ENCODE measurements at regions not wholly inside any gene's neighbourhood (a gene's known extent, or its start where the extent isn't known, plus 50 kb on each side); places are given as distances from the start of the nearest gene placed in this dataset.

DNA sequence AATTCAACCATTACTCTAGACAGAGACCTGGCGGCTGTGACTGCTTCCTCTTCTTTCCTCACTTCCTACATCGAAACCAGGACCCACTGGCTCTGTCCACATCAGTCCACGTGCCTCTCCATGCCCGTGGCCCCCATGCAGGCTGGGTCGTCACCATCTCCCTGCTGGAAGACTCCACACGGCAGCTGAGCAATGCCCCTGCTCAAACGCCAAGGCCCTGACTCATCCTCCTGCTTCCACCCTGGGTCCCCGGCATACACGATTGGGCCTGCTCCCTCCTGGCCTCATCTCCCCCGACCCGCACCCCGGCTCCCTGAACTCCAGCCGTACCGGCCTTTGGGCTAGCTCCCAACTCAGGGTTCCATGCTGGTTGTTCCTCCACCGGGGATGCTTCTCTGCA is 67.2 kb upstream of the IER5L start:
- no peak for DNase-seq

DNA sequence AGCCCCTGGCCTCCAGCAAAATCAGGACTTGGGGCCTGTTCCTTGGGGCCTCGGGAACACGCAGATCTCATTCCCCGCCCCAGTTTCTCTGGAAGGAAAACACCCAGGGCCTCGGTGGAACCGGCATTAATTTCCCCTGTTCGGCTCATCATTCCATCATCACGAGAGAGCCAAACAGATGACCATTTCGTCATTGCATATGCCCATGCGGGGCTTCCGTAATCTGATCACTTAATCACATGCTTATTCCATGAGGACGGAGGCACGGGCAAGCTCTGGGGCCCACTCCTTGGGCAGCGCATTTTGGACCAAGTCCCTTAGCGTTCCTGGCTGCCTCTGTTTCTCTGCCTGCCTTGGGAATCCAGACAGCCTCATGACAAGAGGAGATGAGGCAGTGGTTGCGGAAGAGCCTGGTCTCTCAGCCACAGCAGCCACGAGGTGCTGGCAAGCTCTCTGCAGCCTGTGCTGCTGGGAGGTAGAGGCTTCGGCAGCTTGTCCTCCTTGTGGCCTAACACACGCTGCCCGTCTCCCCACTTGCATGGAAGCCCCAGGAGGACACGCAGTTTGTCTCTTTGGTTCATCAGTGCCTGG is 65.0 kb upstream of the IER5L start:
- DNase-seq, result no peak

DNA sequence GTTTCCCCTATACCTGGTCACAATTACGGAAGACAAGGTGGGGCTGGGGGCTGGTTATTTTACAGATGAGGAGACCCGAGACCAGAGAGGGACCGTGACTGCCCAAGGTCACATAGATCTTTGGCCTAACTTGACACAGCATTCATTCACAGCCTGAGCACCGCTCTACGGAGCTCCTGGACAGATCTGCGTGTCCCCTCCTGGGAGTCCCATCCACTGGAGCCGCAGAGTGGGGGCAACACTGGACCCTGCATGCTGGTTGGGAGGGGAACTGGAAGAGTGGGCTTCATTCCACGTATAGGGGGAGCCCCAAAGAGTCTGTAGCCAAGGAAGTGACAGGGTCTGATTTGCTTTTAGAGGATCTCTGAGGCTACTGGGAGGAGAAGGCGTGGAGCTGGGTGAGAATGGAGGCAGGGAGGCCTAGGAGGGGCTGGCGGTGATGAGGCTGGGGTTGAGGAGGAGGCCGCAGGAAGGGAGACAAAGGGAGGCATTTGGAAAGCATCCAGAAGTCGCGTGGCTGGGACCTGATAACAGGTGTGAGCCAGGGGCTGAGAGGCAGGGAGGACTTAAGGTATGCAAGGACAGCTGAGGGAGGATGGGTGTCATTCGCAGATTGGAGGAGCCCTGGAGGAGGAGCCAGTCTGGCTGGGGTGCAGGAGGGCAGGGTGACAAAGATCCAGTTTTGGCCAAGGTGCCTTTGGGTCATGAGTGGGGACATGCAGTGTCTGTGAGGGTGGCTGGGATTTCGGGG is 64.3 kb upstream of the IER5L start:
- DNase-seq, result no peak

DNA sequence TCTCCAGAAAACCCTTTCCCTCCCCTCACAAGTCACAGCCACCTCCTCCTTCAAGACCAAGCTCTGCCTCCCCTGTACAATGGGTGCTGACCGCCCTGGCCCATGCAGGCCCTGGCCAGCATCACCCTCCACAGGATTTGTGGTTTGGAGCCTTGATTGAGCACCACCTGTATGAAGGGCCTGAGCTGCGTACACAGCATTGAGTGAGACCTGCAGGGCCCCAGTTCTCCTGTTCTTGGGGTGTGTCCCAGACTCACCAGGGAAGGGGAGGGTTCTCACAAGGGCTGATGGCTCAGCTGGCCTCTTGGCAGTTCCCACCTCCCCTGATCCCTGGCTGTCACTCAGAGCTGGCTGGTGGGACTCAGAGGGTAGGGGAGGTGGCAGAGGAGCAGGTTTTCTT is 63.7 kb upstream of the IER5L start:
- DNase-seq, result no peak

DNA sequence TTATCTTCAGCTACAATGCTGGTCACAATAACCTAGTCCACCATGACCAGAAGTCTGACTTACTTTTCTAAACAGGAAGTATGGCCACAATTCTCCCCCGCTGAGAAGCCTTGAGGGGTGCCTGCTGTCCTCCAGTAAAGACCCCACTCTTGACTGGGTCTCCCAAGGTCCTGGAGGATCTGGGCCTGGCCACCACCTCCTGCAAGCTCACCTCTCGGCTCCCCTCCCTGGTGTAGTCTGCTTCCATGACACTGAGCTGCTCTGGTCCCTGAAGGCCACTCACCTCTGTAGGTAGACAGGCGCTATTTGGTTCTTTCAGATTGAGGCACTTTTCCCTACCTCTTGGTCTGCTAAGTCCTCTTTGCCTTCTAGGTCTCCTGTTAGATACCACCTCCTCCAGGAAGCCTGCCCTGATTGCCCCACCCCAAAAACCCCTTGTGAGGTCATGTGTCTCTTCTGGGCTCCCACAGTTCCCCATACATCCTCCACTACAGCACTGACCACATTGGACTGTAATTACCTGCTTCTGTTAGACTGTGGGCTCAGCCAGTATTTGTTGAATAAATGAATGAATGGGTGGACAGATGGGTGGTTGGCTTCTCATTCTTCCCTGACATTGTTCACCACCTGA is 62.6 kb upstream of the IER5L start:
- no peak for DNase-seq

DNA sequence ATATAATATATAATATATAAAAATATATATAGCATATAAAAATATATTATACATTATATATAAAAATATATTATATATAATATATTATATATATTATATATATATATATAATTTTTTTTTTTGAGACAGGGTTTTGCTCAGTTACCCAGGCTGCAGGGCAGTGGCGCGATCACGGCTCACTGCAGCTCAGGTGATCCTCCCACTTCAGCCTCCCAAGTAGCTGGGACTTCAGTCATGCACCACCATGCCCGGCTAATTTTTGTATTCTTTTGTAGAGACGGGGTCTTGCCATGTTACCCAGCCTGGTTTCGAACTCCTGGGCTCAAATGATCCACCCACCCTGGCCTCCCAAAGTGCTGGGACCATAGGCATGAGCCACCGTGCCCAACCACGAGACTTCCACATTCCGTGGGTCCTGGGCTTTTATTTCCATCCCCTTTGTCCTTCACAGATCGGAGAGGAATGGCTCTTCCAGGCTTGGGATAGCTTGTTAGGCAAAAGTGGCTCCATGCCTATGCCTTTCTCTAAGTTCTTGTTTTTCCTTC is 62.0 kb upstream of the IER5L start:
- DNase-seq, result no peak

DNA sequence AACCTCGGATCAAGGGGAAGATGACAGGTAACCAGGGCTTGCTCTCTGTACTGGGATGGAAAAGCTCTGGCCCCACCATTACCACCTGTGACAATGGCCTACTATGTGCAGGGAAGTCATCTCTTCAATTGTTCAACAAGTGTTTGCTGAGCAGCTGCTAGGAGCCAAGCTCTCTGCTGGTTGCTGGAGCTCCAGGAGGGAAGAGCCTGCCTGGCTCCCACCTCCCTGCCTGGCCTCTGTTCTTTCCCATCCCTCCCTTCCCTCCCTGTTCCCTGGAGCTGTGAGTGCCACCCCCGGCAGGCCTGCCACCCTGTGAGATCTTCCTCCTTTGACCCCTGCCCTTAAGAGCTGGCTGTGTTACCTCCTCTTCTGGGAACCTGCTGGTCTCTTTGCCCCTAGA is 59.7 kb upstream of the IER5L start:
- DNase-seq, result no peak

DNA sequence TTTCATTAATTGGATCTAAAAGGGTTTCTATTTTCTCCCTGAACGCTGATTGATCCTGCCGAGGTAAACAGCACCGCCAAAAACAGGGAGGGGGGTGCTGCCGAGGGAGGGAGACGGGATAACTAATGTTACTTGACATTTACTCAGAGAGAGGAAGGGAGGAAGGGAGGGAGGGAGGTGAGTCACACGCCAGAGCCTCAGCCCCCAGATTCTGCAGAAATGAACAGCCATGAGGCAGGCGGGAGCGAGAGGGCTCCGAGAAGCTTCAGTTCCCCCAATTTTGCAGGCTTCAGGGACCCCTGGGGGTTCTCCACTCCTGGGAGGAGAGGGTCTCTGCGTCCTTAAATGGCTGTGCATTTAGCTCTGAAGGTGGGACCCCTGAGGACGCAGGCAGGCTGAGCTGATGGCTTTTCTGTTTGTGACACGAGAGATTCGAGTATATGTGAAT is 59.1 kb upstream of the IER5L start:
- DNase-seq, result peak; percentile 36

DNA sequence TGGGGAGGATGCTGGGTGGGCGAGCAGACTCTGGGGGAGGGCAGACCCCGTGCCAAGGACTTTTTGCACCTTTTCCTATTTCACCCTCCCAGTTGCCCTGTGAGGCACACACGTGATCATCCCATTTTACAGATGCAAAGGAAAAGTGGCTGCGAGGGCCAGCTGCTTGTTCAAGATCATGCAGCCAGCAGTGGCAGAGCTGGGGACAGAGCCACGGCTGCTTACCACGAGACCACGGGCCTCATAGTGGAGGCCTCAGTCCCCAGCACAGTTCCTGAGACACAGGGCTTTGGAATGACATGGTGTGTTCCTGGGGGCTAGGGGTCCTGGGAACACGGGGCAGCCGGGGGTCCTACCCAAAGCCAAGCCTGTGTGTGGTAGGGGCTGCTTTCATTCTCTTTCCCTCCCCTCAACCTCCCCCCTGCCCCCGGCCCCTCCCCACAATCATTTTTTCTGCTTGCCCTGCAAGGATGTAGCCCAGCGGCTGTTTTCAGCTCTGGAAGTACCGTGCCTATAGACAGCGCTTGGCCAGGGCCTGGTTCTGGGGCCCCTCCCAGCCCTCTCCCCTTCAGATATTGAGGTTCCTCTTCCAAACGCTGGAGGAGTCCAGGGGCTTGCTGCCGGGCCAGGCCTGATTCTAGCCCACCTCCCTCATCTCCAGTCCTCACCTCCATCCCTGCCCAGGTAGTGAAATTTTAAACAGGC is 58.5 kb upstream of the IER5L start:
- DNase-seq, result no peak

DNA sequence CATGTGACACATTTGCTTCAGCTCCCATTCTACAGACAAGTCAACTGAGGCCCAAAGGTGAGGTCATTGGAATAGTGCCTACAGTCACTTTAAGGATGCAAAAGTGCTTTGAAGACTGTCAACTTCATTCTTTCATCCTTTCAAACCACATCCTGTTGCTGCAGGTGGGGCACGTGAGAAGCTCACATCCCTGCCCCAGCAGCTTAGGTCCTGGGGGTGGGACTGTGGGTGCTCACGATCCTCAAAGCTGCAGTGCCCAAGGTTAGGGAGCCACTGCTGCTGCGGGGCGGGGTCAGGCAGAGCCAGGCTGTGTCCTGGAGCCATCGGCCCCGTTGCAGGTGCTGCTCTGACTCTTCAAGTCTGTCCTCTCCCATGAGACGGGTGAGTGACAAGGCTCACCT is 57.9 kb upstream of the IER5L start:
- DNase-seq, result no peak

DNA sequence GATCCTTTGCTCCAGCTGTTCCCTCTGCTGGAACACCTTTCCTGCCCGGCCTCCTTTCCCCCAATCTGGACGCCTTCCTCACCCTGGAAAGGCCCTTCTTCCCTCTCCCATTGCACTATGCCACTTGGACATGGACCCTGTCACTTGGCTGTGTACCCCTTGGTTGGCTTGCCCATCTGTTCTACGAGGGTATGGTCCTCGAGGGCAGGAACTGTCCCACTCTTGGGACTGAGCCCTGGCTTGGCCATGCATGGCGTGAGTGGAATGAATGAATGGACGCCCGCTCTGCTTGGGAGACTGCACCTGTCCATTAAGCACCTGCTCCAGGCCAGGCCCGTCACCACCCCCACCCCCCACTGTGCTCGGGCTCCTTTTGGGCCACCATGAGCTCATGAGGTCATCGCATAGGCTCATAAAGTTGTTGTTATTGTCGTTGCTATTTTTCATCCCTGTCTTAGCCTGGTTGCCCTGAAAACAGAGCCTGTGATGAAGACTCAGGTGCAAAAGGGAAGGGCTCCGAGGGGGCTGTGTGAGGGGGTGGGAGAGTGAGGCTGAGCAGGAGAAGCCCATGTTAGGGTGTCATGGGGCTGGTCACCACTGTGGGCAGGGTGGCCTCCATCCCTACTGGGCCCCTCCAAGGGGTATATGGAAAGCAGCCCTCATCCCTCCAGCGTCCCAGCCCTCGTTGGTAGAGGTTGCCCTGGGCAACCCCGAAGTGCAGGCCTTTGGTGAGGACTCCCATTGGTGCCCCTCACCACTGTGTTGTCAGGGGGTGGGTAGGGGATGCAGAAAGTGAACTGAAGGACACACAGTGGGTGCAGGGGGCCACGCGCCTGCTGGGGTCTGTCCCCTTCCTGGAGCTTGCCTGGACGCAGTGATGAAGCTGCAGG is 57.2 kb upstream of the IER5L start:
- DNase-seq, result no peak

DNA sequence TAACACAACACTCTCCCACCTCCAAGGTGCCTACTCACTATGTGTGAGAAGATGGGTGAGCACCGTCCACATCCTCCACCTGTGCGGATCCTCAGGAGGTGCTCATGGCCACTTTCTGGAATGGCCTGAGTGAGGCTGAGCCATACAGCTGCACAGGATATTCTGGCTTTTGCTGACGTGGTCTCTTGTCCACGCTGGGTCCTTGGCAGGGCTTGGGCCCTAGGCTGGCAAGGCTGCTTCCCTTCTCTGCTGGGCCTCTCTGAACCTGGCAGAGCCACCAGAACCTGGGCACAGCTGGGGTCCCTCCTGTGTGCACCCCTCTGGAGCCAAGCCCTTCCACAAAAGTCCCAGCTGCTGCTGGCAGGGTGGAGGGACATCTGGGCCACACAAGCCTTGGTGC is 56.4 kb upstream of the IER5L start:
- no peak for DNase-seq

DNA sequence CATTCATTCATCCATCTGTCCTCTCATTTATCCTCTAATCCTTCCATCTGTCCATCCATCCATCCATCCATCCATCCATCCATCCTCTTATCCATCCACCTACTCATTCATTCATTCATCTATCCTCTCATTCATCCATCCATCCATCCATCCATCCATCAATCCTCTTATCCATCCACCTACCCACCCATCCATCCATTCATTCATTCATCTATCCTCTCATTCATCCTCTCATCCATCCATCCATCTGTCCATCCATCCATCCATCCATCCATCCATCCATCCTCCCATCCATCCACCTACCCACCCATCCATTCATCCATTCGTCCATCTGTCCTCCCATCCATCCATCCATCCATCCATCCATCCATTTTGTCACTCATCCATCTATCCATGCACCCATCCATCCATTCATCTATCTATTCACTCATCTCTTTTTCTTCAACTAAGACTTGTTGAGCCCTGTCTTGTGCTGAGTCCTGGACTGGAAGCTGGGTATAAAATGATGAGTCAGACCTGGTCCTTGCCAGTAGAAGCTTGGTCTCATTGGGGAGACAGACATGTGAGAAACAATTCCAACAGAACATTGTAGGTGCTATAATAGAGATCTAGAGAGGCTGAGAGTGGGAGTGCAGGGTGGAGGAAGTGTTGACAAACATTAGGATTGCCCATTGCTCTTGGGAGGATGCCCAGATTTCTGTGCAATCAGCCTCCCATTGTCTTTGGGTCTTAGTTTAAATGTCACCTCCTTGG is 55.0 kb upstream of the IER5L start:
- DNase-seq, result no peak

DNA sequence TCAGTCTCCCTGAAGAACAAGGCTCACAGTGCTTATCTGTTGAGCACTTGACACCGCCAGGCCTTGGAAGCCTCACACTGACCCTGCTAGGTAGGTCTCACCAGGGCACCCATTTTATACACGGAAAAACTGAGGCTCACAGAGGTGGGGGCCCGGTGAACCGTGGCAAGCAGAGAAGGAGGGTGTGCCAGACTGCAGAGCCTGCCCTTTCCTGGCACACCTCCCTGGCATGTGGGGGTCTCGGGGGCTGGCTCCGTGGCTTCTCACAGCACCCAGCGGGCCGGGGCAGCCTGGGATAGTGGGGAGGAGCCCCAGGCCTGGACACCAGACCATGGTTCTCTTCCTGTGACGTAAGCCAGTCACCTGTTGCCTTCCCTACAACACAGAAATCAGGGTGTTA is 53.7 kb upstream of the IER5L start:
- no peak for DNase-seq

DNA sequence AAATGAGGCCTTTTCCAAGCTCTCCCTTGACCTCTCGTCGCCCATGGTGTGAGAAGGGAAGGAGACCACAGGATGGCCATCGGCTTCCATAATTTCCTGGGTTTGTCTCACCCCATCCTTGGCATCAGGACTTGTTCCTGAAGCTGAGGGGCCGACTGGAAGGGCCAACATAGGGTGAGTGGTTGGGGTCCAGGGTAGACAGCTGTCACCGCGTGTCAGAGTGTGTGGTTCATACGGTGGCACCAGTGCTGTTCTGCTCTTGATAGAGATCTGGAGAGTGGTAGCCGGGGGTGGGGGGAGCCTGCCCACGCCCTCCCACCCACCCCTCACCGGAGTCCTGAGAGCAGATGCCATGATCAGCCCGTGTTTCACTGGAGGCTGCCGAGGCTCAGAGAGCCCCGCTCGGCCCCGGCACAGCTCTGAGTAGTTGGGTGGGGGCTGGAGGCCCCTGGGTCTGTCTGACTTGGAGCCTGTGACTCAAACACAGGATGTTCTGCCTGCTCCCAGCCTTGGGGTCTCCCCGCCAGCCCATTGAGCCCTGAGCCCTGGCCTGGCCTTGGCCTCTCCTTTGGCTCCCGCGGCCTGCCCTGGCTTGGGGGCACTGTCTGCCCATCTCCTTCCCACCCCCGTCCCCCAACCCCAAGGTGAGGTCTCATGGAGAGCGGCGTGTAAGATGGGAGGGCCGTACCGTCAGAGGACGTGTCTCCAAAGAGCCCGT is 53.1 kb upstream of the IER5L start:
- DNase-seq, result no peak

DNA sequence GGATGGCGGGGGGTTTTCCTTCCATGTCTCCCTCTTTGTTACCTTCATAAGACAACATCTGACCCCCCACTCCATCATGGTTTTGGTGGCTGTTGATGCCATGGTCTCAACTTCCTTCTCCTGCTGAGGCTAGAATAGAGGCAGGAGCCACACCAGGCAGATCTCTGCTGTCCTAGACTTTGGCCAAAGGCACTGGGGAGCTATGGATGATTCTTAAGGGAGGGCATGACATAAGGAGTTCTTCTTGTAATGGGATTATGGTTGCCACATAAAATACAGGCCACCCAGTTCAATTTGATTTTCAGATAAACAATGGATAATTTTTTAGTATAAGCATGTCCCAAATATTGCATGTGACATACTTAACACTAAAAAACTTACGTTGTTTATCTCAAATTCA is 52.2 kb upstream of the IER5L start:
- no peak for DNase-seq
